Spleen (tissue), 11 donors: ENCODE measurements at regions not wholly inside any gene's neighbourhood (a gene's known extent, or its start where the extent isn't known, plus 50 kb on each side); places are given as distances from the start of the nearest gene placed in this dataset.

Experiments
- DNase-seq: peaks from one replicate; pipeline ENCODE4 v3.0.0-alpha.2; 2020
- H3K27ac ChIP-seq, 8 donors: fragments of 200-600 bp; sonication (generic) in 7 of 8; 1 replicate in 4 of 8; 2 replicates in 4 of 8; pipeline versions ENCODE4 v1.5.0 to v1.8.0; 2016 to 2021; ENCODE audit warnings: inconsistent platforms in 4 of 8, mild to moderate bottlenecking in 4 of 8, moderate library complexity in 1 of 8
- H3K27me3 ChIP-seq, 7 donors: fragments of 200-600 bp; sonication (generic) in 6 of 7; replicated peaks in 1 of 7; 1 replicate in 4 of 7; 2 replicates in 3 of 7; pipeline versions ENCODE4 v1.5.0 to v1.8.0; 2016 to 2021; ENCODE audit warnings: inconsistent platforms in 3 of 7, mild to moderate bottlenecking in 1 of 7
- H3K36me3 ChIP-seq, 6 donors: fragments of 200-600 bp; sonication (generic) in 5 of 6; 1 replicate in 4 of 6; 2 replicates in 2 of 6; pipeline versions ENCODE4 v1.5.0 to v1.8.0; 2016 to 2021; ENCODE audit warnings: inconsistent platforms in 2 of 6
- H3K4me1 ChIP-seq, 6 donors: fragments of 200-600 bp; sonication (generic) in 5 of 6; 1 replicate in 3 of 6; 2 replicates in 3 of 6; pipeline versions ENCODE4 v1.5.0 to v1.8.0; 2016 to 2021; ENCODE audit warnings: inconsistent platforms in 3 of 6
- H3K4me3 ChIP-seq, 8 donors: fragments of 200-600 bp; sonication (generic) in 7 of 8; 1 replicate in 4 of 8; 2 replicates in 4 of 8; pipeline versions ENCODE4 v1.5.0 to v1.8.0; 2016 to 2021; ENCODE audit warnings: inconsistent platforms in 4 of 8, mild to moderate bottlenecking in 4 of 8, moderate library complexity in 2 of 8
- H3K9me3 ChIP-seq, 8 donors: fragments of 200-600 bp; sonication (generic) in 7 of 8; 1 replicate in 4 of 8; 2 replicates in 4 of 8; pipeline versions ENCODE4 v1.5.0 to v1.8.0; 2016 to 2021; ENCODE audit warnings: inconsistent platforms in 4 of 8
- CTCF ChIP-seq, 11 experiments: fragments of 200-600 bp in 7 of 11; fragments of 450-650 bp in 4 of 11; sonication (generic) in 4 of 11; IDR thresholded peaks in 8 of 11; conservative IDR thresholded peaks in 3 of 11; 1 replicate in 7 of 11; 2 replicates in 4 of 11; pipeline versions ENCODE4 v1.4.0 to v1.8.0; 2016 to 2021; ENCODE audit warnings: antibody characterized with exemption in 11 of 11, inconsistent platforms in 4 of 11, mild to moderate bottlenecking in 1 of 11
- POLR2A ChIP-seq, 3 donors: fragments of 450-650 bp; IDR thresholded peaks; one replicate each; pipeline ENCODE4 v1.5.1; 2017; ENCODE audit warnings: antibody characterized with exemption in 3 of 3, mild to moderate bottlenecking in 1 of 3
- POLR2AphosphoS5 ChIP-seq, 3 donors: sonication (generic); formaldehyde crosslinking; IDR thresholded peaks; one replicate each; pipeline ENCODE4 v1.5.1; 2017; ENCODE audit warnings: antibody characterized with exemption in 3 of 3
- WGBS, 5 donors: extraction: QIAGEN DNeasy Blood & Tissue Kit in 3 of 5; methylation state at CpG; one replicate each; pipeline versions ENCODE4 v1.1.5 to v1.1.7; 2013 to 2018; 5-methylcytosine and 5-hydroxymethylcytosine counted together
- intact Hi-C: fragments of 100-400 bp; cut with DNase I; formaldehyde crosslinking; loops from one replicate; pipeline ENCODE4 v1.15.0; 2023; ENCODE audit warnings: low total_unique reads
- donor health status: healthy with polysubstance abuse.
- donor health status: DM: no; HTN: no; CAD: no; lungs with moderate emphysema.
- donor health status: DM: no; HTN: no; CAD: no.
- donor health status: Bipolar disorder and iron deficiency.
- donor health status: healthy.
- donor health status: DM: no; HTN: no; CAD: no.
- donor health status: DM: yes; HTN: yes; CAD: no.

GRCh38 chr2:10231551-10232085 lies 71.1 kb upstream of the HPCAL1 start:
- TF ChIP-seq POLR2A (IDR thresholded peaks at IDR 0.05) (no peak), CTCF (IDR thresholded peaks at IDR 0.05 in 8 of 11, conservative IDR thresholded peaks at IDR 0.05 in 3 of 11) (no peak), POLR2AphosphoS5 (IDR thresholded peaks at IDR 0.05) (no peak)
- H3K4me1 ChIP-seq: peaks cover 0 to 11% (median 0%) of the 10 kb centered on the region in 6 donors
- intact Hi-C loops: no loop called here
- peak; percentile 38 for DNase-seq
- no peak overlapping the region for H3K4me3 ChIP-seq
- peaks cover 0 to 21% (median 0%) of the 10 kb centered on the region in 7 donors for H3K27me3 ChIP-seq
- no peaks in the 10 kb centered on the region for H3K9me3 ChIP-seq
- 83 to 89% (median 87%) methylated on average over 12 to 14 of the region's 14 CpGs for WGBS, 5 donors
- H3K36me3 ChIP-seq: no peaks in the 10 kb centered on the region
- H3K27ac ChIP-seq: no peak overlapping the region

GRCh38 chr2:10232096-10232815 lies 70.4 kb upstream of the HPCAL1 start:
- TF ChIP-seq POLR2AphosphoS5 (IDR thresholded peaks at IDR 0.05) (no peak), POLR2A (IDR thresholded peaks at IDR 0.05) (no peak), CTCF (IDR thresholded peaks at IDR 0.05 in 8 of 11, conservative IDR thresholded peaks at IDR 0.05 in 3 of 11) (no peak)
- intact Hi-C loops: no loop called here
- DNase-seq: peak; percentile 46
- Histone ChIP-seq H3K4me1 (peaks cover 0 to 17% (median 1%) of the 10 kb centered on the region in 6 donors), H3K27ac (no peak overlapping the region), H3K4me3 (no peak overlapping the region), H3K36me3 (no peaks in the 10 kb centered on the region), H3K27me3 (peaks cover 0 to 22% (median 0%) of the 10 kb centered on the region in 7 donors), H3K9me3 (no peaks in the 10 kb centered on the region)
- WGBS, 5 donors: 80 to 88% (median 85%) methylated on average over 23 of the region's 23 CpGs

- intact Hi-C loops: no loop called here
- Histone ChIP-seq H3K4me1 (peaks cover 0 to 28% (median 2%) of the 10 kb centered on the region in 6 donors), H3K27me3 (peaks cover 0 to 30% (median 0%) of the 10 kb centered on the region in 7 donors), H3K36me3 (no peaks in the 10 kb centered on the region), H3K9me3 (no peaks in the 10 kb centered on the region), H3K4me3 (no peak overlapping the region), H3K27ac (no peak overlapping the region)
- WGBS, 5 donors: 83 to 91% (median 89%) methylated on average over 7 of the region's 7 CpGs
- DNase-seq: peak; percentile 18
- TF ChIP-seq CTCF (IDR thresholded peaks at IDR 0.05 in 8 of 11, conservative IDR thresholded peaks at IDR 0.05 in 3 of 11): no peak
- TF ChIP-seq POLR2A (IDR thresholded peaks at IDR 0.05): no peak
- no peak for TF ChIP-seq POLR2AphosphoS5 (IDR thresholded peaks at IDR 0.05)
These were observed 69.3 kb upstream of the HPCAL1 start for GRCh38 chr2:10233131-10234012.

GRCh38 chr2:10234013-10234306 lies 68.7 kb upstream of the HPCAL1 start:
- no peak overlapping the region for H3K4me3 ChIP-seq
- intact Hi-C loops: no loop called here
- peaks cover 0 to 34% (median 2%) of the 10 kb centered on the region in 6 donors for H3K4me1 ChIP-seq
- no peaks in the 10 kb centered on the region for H3K36me3 ChIP-seq
- no peak overlapping the region for H3K27ac ChIP-seq
- no peak for DNase-seq
- no peak for TF ChIP-seq POLR2AphosphoS5 (IDR thresholded peaks at IDR 0.05)
- TF ChIP-seq POLR2A (IDR thresholded peaks at IDR 0.05): no peak
- TF ChIP-seq CTCF (IDR thresholded peaks at IDR 0.05 in 8 of 11, conservative IDR thresholded peaks at IDR 0.05 in 3 of 11): no peak
- H3K9me3 ChIP-seq: no peaks in the 10 kb centered on the region
- peaks cover 0 to 28% (median 0%) of the 10 kb centered on the region in 7 donors for H3K27me3 ChIP-seq
- 80 to 93% (median 86%) methylated on average over 4 of the region's 4 CpGs for WGBS, 5 donors
